Calu3 (cell line): ENCODE measurements at regions not wholly inside any gene's neighbourhood (a gene's known extent, or its start where the extent isn't known, plus 50 kb on each side); places are given as distances from the start of the nearest gene placed in this dataset.

Experiments used
- BruUV-seq: library from RNA; stranded (reverse); fragments of 400-500 nt; replicated peaks from 2 replicates; lab custom pipeline; 2021; lab: Mats Ljungman, UMichigan
- CTCF ChIA-PET: fragments of 300-600 bp; sonication (Branson Sonifier 250); formaldehyde crosslinking; loops from one replicate; lab custom pipeline; 2022; ENCODE audit warnings: antibody characterized with exemption; lab: Charles Lee
- DNase-seq: peaks from one replicate; pipeline ENCODE4 v3.0.0; 2022
- H3K27ac Mint-ChIP-seq: one replicate; pipeline ENCODE4 v1.8.0; 2022; ENCODE audit warnings: mixed read lengths; ENCODE audit not compliant: unreplicated experiment
- H3K27me3 Mint-ChIP-seq: one replicate; pipeline ENCODE4 v1.8.0; 2022; ENCODE audit warnings: mixed read lengths; ENCODE audit not compliant: unreplicated experiment
- H3K36me3 Mint-ChIP-seq: one replicate; pipeline ENCODE4 v1.8.0; 2022; ENCODE audit warnings: mild to moderate bottlenecking, moderate library complexity, mixed read lengths; ENCODE audit not compliant: insufficient read depth, unreplicated experiment
- H3K4me1 Mint-ChIP-seq: one replicate; pipeline ENCODE4 v1.8.0; 2022; ENCODE audit warnings: mild to moderate bottlenecking, low read depth, mixed read lengths; ENCODE audit not compliant: unreplicated experiment
- H3K4me3 Mint-ChIP-seq: one replicate; pipeline ENCODE4 v1.8.0; 2022; ENCODE audit warnings: mild to moderate bottlenecking, low read depth, moderate library complexity, mixed read lengths; ENCODE audit not compliant: unreplicated experiment
- H3K9me3 Mint-ChIP-seq: one replicate; pipeline ENCODE4 v1.8.0; 2022; ENCODE audit warnings: low read depth, mixed read lengths; ENCODE audit not compliant: unreplicated experiment
- intact Hi-C: fragments of 100-400 bp; cut with micrococcal nuclease; formaldehyde crosslinking; loops from one replicate; pipeline ENCODE4 v1.10.0; 2022; ENCODE audit not compliant: unreplicated experiment
- TF ChIP-seq, protein P1 (sequence below): fragments of 200-600 bp; IDR thresholded peaks from one replicate; pipeline ENCODE4 v1.8.0; 2022; ENCODE audit warnings: antibody characterized with exemption; ENCODE audit not compliant: unreplicated experiment

DNA sequence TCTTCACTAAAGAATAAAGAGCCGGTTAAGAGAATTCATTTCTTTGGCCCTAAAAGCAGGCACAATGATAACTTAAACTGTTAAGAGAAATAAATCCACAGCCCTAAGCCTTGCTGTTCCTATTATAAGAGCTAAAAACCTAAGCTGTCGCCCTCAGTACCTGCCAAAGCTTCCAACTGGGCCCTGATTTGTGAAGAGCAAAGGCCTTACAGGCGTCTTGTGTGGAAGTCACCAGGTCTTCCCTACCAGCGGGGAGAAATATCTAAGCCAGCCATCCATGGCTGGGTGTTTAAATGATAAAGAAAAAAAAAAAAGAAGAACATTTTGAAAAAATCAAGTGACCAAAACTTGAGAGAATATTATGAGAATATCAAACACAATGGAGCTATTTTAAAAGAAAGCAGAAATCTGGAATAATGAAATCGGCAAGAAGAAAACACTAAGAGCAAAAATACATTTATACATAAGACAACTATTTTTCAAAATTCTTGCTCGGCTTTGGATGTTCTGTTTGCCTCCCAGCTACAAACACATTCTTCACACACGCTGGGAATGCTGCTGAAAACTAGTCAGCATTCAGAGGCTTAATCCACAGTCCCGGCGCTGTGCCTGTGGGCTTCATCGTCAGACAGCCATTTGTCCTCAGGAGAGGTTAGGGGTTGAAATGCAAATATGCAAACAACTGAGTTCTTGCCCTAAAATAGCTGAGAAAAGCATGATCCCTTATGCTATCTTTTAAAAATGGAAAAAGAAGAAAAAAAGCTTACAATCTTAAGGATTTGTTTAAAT, 89.8 kb upstream of the LSM14A start:
- CTCF ChIA-PET, result no interaction called here
- Mint-ChIP-seq H3K4me3 (no peak overlapping the region), H3K36me3 (no peaks in the 10 kb centered on the region), H3K4me1 (no peaks in the 10 kb centered on the region), H3K9me3 (no peaks in the 10 kb centered on the region), H3K27ac (no peak overlapping the region), H3K27me3 (peaks cover 76% of the 10 kb centered on the region)
- TF ChIP-seq, protein P1, sequence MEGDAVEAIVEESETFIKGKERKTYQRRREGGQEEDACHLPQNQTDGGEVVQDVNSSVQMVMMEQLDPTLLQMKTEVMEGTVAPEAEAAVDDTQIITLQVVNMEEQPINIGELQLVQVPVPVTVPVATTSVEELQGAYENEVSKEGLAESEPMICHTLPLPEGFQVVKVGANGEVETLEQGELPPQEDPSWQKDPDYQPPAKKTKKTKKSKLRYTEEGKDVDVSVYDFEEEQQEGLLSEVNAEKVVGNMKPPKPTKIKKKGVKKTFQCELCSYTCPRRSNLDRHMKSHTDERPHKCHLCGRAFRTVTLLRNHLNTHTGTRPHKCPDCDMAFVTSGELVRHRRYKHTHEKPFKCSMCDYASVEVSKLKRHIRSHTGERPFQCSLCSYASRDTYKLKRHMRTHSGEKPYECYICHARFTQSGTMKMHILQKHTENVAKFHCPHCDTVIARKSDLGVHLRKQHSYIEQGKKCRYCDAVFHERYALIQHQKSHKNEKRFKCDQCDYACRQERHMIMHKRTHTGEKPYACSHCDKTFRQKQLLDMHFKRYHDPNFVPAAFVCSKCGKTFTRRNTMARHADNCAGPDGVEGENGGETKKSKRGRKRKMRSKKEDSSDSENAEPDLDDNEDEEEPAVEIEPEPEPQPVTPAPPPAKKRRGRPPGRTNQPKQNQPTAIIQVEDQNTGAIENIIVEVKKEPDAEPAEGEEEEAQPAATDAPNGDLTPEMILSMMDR, result no peak
- intact Hi-C loops, result no loop called here
- no peak for DNase-seq
- BruUV-seq, result no TSS peak

DNA sequence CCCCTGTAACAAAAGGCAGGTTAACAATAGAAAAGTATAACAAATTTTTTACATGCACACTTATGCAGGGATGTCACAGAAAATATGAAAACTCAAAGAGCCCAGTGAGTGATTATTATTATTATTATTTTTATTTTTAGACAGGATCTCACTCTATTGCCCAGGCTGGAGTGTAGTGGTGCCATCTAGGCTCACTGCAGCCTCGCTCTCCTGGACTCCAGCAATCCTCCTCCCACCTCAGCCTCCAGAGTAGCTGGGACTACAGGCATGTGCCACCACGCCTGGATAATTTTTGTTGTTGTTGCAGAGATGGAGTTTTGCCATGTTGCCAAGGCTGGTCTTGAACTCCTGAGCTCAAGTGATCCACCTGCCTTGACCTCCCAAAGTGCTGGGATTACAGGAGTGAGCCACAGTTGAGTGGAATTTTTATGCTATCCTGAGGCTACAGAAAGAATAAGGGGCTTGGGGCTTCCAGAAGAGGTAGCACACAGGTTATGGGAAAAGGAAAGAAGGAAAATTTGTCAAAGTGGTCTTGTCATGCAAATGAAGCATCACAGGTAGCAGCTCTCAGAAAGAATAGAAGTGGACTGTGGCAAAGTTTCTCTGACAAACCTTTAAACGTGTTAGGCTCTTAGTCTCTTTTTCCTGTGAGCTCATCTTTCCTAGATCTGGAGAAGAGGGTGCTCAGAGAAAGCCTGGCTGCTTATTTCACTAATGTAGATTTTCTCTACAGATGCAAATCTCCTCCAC, 87.7 kb upstream of the LSM14A start:
- BruUV-seq, result no TSS peak
- Mint-ChIP-seq H3K4me1 (no peaks in the 10 kb centered on the region), H3K27me3 (peaks cover 84% of the 10 kb centered on the region), H3K36me3 (no peaks in the 10 kb centered on the region), H3K9me3 (no peaks in the 10 kb centered on the region), H3K4me3 (no peak overlapping the region), H3K27ac (no peak overlapping the region)
- TF ChIP-seq, protein P1, result no peak
- CTCF ChIA-PET, result interaction anchor here (1.1 kb wide), 1 partner anchor 12 kb away, joined by 3 read pairs; no protein-coding TSS in a partner anchor
- intact Hi-C loops, result no loop called here
- no peak for DNase-seq

DNA sequence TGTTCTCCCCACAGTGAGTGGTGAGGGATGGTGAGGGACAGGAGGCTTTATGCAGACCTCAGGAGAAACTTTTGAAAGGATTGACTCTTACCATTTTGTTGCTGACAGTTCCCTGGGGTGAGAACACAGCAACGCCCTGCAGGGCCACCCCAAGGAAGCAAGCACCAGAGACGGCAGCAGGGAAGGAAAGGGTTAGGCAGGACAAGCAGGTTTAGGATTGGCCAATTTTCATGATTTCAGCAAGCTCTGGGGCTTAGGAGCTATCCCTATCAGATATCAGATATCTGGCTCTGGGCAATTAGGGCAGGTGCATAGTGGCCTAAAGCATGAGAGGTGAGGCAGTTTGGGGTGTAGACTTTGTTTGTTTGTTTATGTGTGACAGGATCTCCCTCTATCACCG, 87.0 kb upstream of the LSM14A start:
- DNase-seq, result no peak
- BruUV-seq, result no TSS peak
- CTCF ChIA-PET, result interaction anchor here (1.1 to 1.5 kb wide), 2 partner anchors 11 to 307 kb away, joined by 3 read pairs; no protein-coding TSS in a partner anchor
- H3K9me3 Mint-ChIP-seq, result no peaks in the 10 kb centered on the region
- H3K4me1 Mint-ChIP-seq, result no peaks in the 10 kb centered on the region
- H3K36me3 Mint-ChIP-seq, result no peaks in the 10 kb centered on the region
- TF ChIP-seq, protein P1, result no peak
- intact Hi-C loops, result no loop called here
- H3K4me3 Mint-ChIP-seq, result no peak overlapping the region
- peaks cover 92% of the 10 kb centered on the region for H3K27me3 Mint-ChIP-seq
- H3K27ac Mint-ChIP-seq, result no peak overlapping the region

DNA sequence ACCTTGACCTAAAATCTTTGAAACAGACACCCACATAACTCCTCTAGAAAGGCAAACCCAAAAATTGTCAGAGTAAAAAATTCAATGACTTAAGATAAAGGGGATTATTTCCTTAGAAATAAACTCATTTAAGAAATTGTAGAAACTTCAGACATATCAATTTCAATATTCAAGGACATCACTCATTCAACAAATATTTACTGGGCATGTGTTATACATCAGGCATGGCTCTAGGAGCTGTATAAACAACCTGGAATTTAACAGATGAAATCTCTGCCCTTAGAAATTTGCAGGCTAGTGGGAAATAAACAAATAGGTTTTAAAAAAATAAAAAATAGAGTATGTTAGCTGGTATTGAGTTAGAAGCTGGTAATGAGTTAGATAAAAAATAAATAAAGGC, 84.0 kb upstream of the LSM14A start:
- CTCF ChIA-PET, result interaction anchor here (0.5 to 0.6 kb wide), 2 partner anchors 278 to 1004 kb away, joined by 3 to 5 read pairs; no protein-coding TSS in a partner anchor
- no peaks in the 10 kb centered on the region for H3K4me1 Mint-ChIP-seq
- H3K27ac Mint-ChIP-seq, result no peak overlapping the region
- TF ChIP-seq, protein P1, result no peak
- no TSS peak for BruUV-seq
- H3K4me3 Mint-ChIP-seq, result no peak overlapping the region
- H3K9me3 Mint-ChIP-seq, result no peaks in the 10 kb centered on the region
- intact Hi-C loops, result no loop called here
- peaks cover 93% of the 10 kb centered on the region for H3K27me3 Mint-ChIP-seq
- no peaks in the 10 kb centered on the region for H3K36me3 Mint-ChIP-seq
- no peak for DNase-seq
